Glutamatergic neuron (in vitro differentiated cells): ENCODE measurements at regions not wholly inside any gene's neighbourhood (a gene's known extent, or its start where the extent isn't known, plus 50 kb on each side); places are given as distances from the start of the nearest gene placed in this dataset.
"Not testable (repeated sequence)": the region's sequence is repeated elsewhere in the genome, so short reads cannot be mapped to it uniquely, and the experiment has no call there.

Experiments
- DNase-seq: peaks from one replicate; pipeline ENCODE4 v3.0.0; 2022
- H3K27ac Mint-ChIP-seq: one replicate; pipeline ENCODE4 v1.8.0; 2020; ENCODE audit warnings: mild to moderate bottlenecking, mixed read lengths, inconsistent platforms; ENCODE audit not compliant: unreplicated experiment
- H3K27me3 Mint-ChIP-seq: one replicate; pipeline ENCODE4 v1.8.0; 2020; ENCODE audit warnings: mild to moderate bottlenecking, moderate library complexity, mixed read lengths, inconsistent platforms; ENCODE audit not compliant: unreplicated experiment
- H3K36me3 Mint-ChIP-seq: one replicate; pipeline ENCODE4 v1.8.0; 2020; ENCODE audit warnings: mild to moderate bottlenecking, mixed read lengths, inconsistent platforms; ENCODE audit not compliant: unreplicated experiment
- H3K4me1 Mint-ChIP-seq: one replicate; pipeline ENCODE4 v1.8.0; 2020; ENCODE audit warnings: mild to moderate bottlenecking, low read depth, mixed read lengths, inconsistent platforms; ENCODE audit not compliant: unreplicated experiment
- H3K4me3 Mint-ChIP-seq: one replicate; pipeline ENCODE4 v1.8.0; 2020; ENCODE audit warnings: mild to moderate bottlenecking, mixed read lengths, inconsistent platforms; ENCODE audit not compliant: unreplicated experiment
- H3K9me3 Mint-ChIP-seq: one replicate; pipeline ENCODE4 v1.8.0; 2020; ENCODE audit warnings: mild to moderate bottlenecking, moderate library complexity, mixed read lengths, inconsistent platforms; ENCODE audit not compliant: unreplicated experiment
- CTCF ChIP-seq: fragments of 200-600 bp; sonication (generic); IDR thresholded peaks from one replicate; pipeline ENCODE4 v1.5.0; 2021; ENCODE audit not compliant: partially characterized antibody, unreplicated experiment

- Mint-ChIP-seq H3K27ac (no peak overlapping the region), H3K9me3 (no peaks in the 10 kb centered on the region), H3K36me3 (no peaks in the 10 kb centered on the region), H3K4me3 (no peak overlapping the region), H3K27me3 (no peaks in the 10 kb centered on the region), H3K4me1 (no peaks in the 10 kb centered on the region)
- DNase-seq: no peak
- TF ChIP-seq CTCF: no peak
Measured at GRCh38 chr18:42514512-42514911, 559.5 kb downstream of the PIK3C3 start.

GRCh38 chr18:42517896-42518295 lies 562.9 kb downstream of the PIK3C3 start:
- Mint-ChIP-seq H3K9me3 (no peaks in the 10 kb centered on the region), H3K27me3 (no peaks in the 10 kb centered on the region), H3K4me3 (no peak overlapping the region), H3K4me1 (no peaks in the 10 kb centered on the region), H3K36me3 (no peaks in the 10 kb centered on the region), H3K27ac (no peak overlapping the region)
- no peak for TF ChIP-seq CTCF
- DNase-seq: no peak

- not testable (repeated sequence) for H3K4me3 Mint-ChIP-seq, H3K4me1 Mint-ChIP-seq, H3K27me3 Mint-ChIP-seq, H3K9me3 Mint-ChIP-seq, DNase-seq, H3K27ac Mint-ChIP-seq, H3K36me3 Mint-ChIP-seq
Measured at GRCh38 chr18:42518331-42518730, 563.3 kb downstream of the PIK3C3 start.

GRCh38 chr18:42520138-42520537 lies 565.1 kb downstream of the PIK3C3 start:
- H3K27me3 Mint-ChIP-seq: no peaks in the 10 kb centered on the region
- H3K36me3 Mint-ChIP-seq: no peaks in the 10 kb centered on the region
- no peak overlapping the region for H3K27ac Mint-ChIP-seq
- H3K4me1 Mint-ChIP-seq: no peaks in the 10 kb centered on the region
- no peak for TF ChIP-seq CTCF
- no peak for DNase-seq
- no peak overlapping the region for H3K4me3 Mint-ChIP-seq
- H3K9me3 Mint-ChIP-seq: peaks cover 2% of the 10 kb centered on the region

GRCh38 chr18:42525905-42526304 lies 570.9 kb downstream of the PIK3C3 start:
- Mint-ChIP-seq H3K4me1 (no peaks in the 10 kb centered on the region), H3K27ac (no peak overlapping the region), H3K4me3 (no peak overlapping the region), H3K36me3 (no peaks in the 10 kb centered on the region), H3K27me3 (no peaks in the 10 kb centered on the region), H3K9me3 (peaks cover 2% of the 10 kb centered on the region)
- TF ChIP-seq CTCF: no peak
- no peak for DNase-seq

- Mint-ChIP-seq H3K4me3 (no peak overlapping the region), H3K9me3 (peaks cover 2% of the 10 kb centered on the region), H3K27ac (no peak overlapping the region), H3K4me1 (no peaks in the 10 kb centered on the region), H3K27me3 (no peaks in the 10 kb centered on the region), H3K36me3 (no peaks in the 10 kb centered on the region)
- no peak for TF ChIP-seq CTCF
- DNase-seq: no peak
Measured at GRCh38 chr18:42527766-42528165, 572.7 kb downstream of the PIK3C3 start.
